HCT116 (cell line): ENCODE measurements at regions not wholly inside any gene's neighbourhood (a gene's known extent, or its start where the extent isn't known, plus 50 kb on each side); places are given as distances from the start of the nearest gene placed in this dataset.

Experiments used
- CEBPB ChIP-seq: IDR thresholded peaks from 2 replicates; pipeline ENCODE4 v1.6.1; 2012; ENCODE audit warnings: low read depth
- CTCF ChIP-seq, 3 experiments: fragments of 200-600 bp in 1 of 3; sonication (generic) in 1 of 3; IDR thresholded peaks in 2 of 3; conservative IDR thresholded peaks in 1 of 3; 2 replicates each; pipeline ENCODE4 v1.5.1; 2012 to 2017; ENCODE audit warnings: low read depth in 2 of 3, low read length in 2 of 3, antibody characterized with exemption in 1 of 3, borderline replicate concordance in 1 of 3, control low read depth in 1 of 3, mild to moderate bottlenecking in 1 of 3, mixed read lengths in 1 of 3, mixed run types in 1 of 3, moderate library complexity in 1 of 3; ENCODE audit not compliant: insufficient read depth in 1 of 3
- ELF1 ChIP-seq: IDR thresholded peaks from 2 replicates; pipeline ENCODE4 v1.6.1; 2012; ENCODE audit warnings: low read depth, borderline replicate concordance
- EZH2 ChIP-seq: fragments of 200-600 bp; sonication (generic); IDR thresholded peaks from 2 replicates; pipeline ENCODE4 v1.6.1; 2017; ENCODE audit warnings: antibody characterized with exemption, mixed run types
- EZH2phosphoT487 ChIP-seq: fragments of 200-600 bp; IDR thresholded peaks from 2 replicates; pipeline ENCODE4 v1.6.1; 2018; ENCODE audit warnings: antibody characterized with exemption, borderline replicate concordance
- MAX ChIP-seq: IDR thresholded peaks from 2 replicates; pipeline ENCODE4 v1.6.1; 2012
- POLR2A ChIP-seq: IDR thresholded peaks from 2 replicates; pipeline ENCODE4 v1.7.0; 2011; ENCODE audit warnings: borderline replicate concordance; ENCODE audit not compliant: insufficient read depth, insufficient read length; ENCODE audit errors: extremely low read depth
- POLR2AphosphoS5 ChIP-seq: IDR thresholded peaks from 2 replicates; pipeline ENCODE4 v1.6.1; 2011; ENCODE audit warnings: mild to moderate bottlenecking, low read depth, low read length, moderate library complexity
- RAD21 ChIP-seq: IDR thresholded peaks from 2 replicates; pipeline ENCODE4 v1.6.1; 2012; ENCODE audit warnings: low read depth, mild to moderate bottlenecking
- SP1 ChIP-seq: IDR thresholded peaks from 2 replicates; pipeline ENCODE4 v1.6.1; 2012; ENCODE audit warnings: low read depth
- YY1 ChIP-seq: IDR thresholded peaks from 2 replicates; pipeline ENCODE4 v1.6.1; 2011; ENCODE audit warnings: low read length, low read depth, moderate library complexity, mild to moderate bottlenecking; ENCODE audit not compliant: insufficient replicate concordance; ENCODE audit errors: extremely low read depth

GRCh38 chr4:114056599-114056998 lies 77.2 kb upstream of the ARSJ start:
- no peak for TF ChIP-seq CTCF (IDR thresholded peaks at IDR 0.05 in 2 of 3, conservative IDR thresholded peaks at IDR 0.05 in 1 of 3; ENCODE audit: borderline replicate concordance in 1 of 3, insufficient read depth in 1 of 3, low read depth in 2 of 3, low read length in 2 of 3)
- TF ChIP-seq ELF1, result no peak
- no peak for TF ChIP-seq SP1
- no peak for TF ChIP-seq MAX
- no peak for TF ChIP-seq CEBPB
- TF ChIP-seq EZH2, result no peak
- no peak for TF ChIP-seq RAD21
- no peak for TF ChIP-seq POLR2A
- no peak for TF ChIP-seq YY1
- TF ChIP-seq POLR2AphosphoS5, result no peak
- no peak for TF ChIP-seq EZH2phosphoT487
